HG03097 (cell line): ENCODE measurements at regions not wholly inside any gene's neighbourhood (a gene's known extent, or its start where the extent isn't known, plus 50 kb on each side); places are given as distances from the start of the nearest gene placed in this dataset.
"Not testable (repeated sequence)": the region's sequence is repeated elsewhere in the genome, so short reads cannot be mapped to it uniquely, and the experiment has no call there.

Experiments
- ATAC-seq: cut with Tn5 transposase; IDR thresholded peaks from one replicate; pipeline ENCODE4 v1.9.1; 2021; ENCODE audit not compliant: unreplicated experiment, low FRiP score

DNA sequence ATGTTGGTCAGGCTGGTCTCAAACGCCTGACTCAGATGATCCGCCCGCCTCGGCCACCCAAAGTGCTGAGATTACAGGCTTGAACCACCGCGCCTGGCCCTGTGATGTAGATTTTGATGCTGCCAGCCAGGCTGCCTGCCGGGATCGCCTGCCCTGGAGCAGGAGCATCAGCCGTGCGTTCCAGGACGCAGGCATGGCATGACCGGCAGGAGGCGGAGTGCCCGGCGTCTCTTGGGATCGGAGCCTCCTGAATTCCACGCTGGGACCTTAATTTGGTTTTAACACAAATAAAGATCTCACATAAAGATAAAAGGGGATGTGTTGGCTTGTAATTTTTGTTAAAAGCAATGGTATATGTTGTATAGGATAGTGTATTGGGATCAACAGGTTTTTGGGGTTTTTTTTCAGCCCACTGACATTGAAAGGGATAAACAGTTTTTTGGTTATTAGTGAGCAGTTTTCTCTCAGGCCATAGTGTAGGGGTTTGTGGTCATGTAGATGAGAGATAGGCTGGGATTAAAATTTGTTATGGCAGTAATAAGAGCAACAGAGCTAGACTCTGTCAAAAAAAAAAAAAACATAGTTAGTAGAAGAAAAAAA is 1406.4 kb downstream of the UQCRFS1 start:
- ATAC-seq = no peak

DNA sequence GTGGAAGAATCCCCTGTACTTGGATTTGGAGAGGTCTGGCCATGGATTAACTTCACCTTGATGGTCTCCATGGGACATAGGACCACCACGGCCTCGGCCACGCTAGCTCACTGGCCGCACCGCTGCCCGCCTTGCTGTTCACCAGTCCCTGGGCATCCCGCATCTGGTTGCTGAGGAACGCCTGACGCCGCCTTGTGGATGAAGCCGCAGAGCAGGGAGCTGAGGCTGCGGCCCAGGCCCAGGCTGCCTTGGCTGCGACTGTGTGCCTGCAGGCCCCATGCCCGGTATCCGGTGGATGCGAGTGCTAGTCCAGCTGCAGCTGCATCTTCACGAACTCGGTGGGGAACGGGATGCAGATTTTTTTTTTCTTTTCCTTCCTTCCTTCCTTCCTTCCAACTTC is 1407.1 kb downstream of the UQCRFS1 start:
- no peak for ATAC-seq

DNA sequence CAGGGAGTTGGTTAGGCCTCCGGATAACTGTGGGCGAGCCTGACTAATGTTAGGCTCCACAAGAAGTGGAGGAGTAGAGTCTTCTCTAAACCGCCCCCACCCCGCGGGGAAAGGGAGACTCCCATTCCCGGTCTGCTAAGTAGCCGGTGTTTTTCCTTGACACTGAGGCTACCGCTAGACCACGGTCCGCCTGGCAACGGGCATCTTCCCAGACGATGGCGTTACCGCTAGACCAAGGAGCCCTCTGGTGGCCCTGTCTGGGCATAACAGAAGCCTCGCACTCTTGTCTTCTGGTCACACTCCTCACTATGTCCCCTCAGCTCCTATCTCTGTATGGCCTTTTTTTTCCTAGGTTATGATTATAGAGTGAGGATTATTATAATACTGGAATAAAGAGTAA is 1410.7 kb downstream of the UQCRFS1 start:
- not testable (repeated sequence) for ATAC-seq

GRCh38 chr19:27796540-27796939 is 1416.4 kb downstream of the UQCRFS1 start:
- no peak for ATAC-seq

DNA sequence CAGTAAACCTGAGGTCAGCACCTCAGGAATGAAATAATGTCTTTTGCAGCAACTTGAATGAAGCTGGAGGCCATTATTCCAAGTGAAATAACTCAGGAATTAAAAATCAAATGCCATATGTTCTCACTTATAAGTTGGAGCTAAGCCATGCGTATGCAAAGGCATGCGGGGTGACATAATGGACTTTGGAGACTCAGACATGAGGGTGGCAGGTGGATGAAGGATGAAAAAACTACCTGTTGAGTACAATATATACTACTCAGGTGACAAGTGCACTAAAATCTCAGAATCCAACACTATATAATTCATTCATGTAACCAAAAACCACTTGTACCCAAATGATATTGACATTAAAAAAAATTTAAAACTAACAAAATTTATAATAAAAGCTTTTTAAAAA is 1416.9 kb downstream of the UQCRFS1 start:
- no peak for ATAC-seq

DNA sequence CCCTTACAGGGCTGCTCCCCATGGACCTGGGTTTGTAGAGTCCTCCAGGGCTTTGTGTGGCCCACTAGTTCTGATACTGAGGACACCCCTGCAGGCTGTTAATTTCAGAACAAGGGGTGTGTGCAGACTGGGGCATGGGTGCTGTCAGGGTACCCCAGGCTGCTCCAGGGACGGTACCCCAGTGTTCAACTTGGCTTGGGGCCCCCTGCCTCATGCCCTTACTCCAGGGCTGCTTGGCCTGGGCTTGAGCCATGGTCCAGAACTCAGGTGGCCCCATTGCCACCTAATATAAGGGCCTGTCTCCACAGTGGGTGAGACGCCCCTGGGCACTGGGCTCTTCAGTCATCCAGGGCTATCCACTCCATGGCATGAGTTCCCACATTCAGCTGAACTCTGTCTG is 1417.6 kb downstream of the UQCRFS1 start:
- ATAC-seq = no peak

DNA sequence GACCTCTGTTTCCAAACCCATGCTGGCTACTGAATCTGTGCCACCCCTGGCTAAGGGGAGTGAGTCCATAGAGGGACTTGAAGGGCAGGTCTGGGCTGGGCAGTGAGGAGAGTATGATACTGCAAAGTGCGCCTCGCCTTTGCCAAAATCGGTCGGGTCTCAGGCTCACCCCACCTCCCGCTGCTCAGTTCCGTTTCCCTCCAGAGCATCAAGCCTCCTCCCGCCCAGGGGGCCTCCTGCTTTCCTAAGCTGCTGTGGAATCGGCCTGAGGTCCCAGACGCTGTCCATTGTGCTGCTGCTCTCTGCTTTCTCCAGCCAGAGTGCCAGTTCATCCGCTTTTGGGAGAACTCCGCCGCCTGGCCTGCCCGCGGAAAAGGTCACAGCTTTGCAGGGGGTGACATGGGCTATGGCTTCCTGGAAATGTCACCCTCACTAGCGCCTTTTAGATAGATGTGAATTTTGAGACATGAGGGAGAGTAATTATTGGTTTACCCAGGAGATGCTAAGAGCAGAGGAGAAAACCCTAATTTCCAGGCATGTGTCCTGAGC is 1418.4 kb downstream of the UQCRFS1 start:
- ATAC-seq = peak; percentile 3

DNA sequence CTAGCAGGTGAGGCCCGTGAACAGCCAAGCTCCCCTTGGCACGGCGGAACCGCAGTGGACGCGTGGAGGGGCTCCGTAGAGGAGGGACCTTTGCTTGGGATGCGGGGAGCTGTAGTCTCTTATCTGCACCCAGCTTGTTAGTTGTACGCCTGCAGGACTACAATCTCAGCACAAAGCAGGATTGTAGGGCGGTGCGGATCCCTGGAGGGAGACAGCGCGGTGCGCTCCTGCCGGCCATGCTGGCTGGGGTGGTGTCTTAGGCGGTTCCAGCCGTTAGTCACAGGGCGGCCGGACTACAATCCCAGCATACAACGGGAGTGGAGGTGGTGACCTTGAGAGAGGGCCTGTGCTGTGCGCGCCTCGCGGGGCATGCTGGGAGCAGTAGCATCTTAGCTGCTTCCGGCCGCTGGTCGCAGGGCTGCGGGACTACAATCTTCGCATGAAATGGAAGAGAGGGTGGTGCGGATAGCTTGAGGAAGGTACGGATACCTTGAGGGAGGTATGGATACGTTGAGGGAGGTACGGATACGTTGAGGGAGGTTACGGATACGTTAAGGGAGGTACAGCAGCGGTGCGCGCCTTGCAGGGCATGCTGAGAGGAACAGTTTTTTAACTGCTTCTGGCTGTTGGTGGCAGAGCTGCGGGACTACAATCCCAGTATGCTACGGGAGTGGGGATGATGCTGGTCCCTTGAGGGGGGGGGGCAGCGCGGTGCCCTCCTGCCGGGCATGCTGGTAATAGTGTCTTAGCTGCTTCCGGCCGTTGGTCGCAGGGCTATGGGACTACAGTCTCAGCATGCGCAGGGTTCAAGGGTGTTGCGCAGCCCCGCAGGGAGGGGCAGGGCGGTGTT is 1419.1 kb downstream of the UQCRFS1 start:
- peak; percentile 91 for ATAC-seq

GRCh38 chr19:27793128-27793643 is 1419.8 kb downstream of the UQCRFS1 start:
- ATAC-seq = peak; percentile 72

- no peak for ATAC-seq
These were observed 1420.3 kb downstream of the UQCRFS1 start for GRCh38 chr19:27792576-27793127.

GRCh38 chr19:27780367-27781075 is 1432.4 kb downstream of the UQCRFS1 start:
- no peak for ATAC-seq

DNA sequence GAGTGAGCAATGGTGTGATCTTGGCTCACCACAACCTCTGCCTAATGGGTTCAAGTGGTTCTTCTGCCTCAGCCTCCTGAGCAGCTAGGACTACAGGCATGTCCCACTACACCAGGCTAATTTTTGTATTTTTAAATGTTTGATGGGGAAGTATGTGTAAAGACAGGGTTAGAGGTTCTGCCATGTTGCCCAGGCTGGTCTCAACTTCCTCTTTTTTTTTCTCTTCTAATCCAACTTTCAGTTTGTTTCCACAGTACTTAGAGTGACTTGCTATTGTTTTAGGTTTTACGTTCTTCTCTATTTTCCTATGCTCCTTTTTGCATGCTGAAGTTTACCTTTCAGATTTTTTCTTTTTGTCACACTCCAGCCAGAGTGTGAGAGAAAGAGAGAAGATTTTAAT is 1433.0 kb downstream of the UQCRFS1 start:
- ATAC-seq = no peak

DNA sequence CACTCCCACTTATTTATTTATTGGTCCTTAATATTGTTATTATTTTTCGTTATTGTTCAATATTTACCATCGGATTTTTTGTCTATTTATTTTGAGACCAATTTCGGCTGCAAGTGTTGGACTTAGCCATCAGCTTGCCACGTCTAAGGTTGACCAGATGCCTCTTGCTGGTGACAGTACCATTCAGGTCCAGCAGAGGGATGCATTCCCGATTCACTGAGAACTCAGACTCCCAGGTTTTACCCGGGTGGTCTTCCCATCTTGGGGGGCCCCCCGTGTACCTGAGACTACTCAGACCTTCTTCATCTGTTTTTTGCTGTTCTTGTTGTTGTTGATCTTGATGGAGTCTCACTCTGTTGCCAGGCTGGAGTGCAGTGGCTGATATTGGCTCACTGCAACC is 1435.2 kb downstream of the UQCRFS1 start:
- ATAC-seq = no peak

DNA sequence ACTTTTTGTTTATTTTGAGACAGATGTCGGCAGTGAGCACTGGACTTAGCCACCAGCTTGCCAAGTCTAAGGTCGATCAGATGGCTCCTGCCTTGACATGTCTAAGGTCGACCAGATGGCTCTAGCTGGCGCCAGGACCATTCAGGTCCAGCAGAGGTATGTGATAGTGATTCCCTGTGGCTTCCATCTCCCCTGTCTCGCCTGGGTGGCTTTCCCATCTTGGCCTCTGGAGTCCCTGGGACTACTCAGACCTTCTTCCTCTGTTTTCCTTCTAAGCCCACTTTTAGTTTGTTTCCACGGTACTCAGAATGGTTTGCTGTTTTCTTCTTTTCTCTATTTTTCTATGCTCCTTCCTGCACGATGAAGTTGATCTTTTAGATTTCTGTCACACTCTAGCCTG is 1435.7 kb downstream of the UQCRFS1 start:
- no peak for ATAC-seq

GRCh38 chr19:27776524-27776923 is 1436.4 kb downstream of the UQCRFS1 start:
- no peak for ATAC-seq

GRCh38 chr19:27776020-27776419 is 1436.9 kb downstream of the UQCRFS1 start:
- no peak for ATAC-seq

GRCh38 chr19:27775395-27775794 is 1437.6 kb downstream of the UQCRFS1 start:
- ATAC-seq = no peak

GRCh38 chr19:27774827-27775226 is 1438.1 kb downstream of the UQCRFS1 start:
- no peak for ATAC-seq

- ATAC-seq = no peak
These were observed 1438.6 kb downstream of the UQCRFS1 start for GRCh38 chr19:27774337-27774736.

- no peak for ATAC-seq
These were observed 1439.4 kb downstream of the UQCRFS1 start for GRCh38 chr19:27773318-27774094.
